Stimulated activated CD4-positive, alpha-beta T cell treated with anti-CD3 and anti-CD28 coated beads, TNF-alpha, amount 100 ng/mL, for 24 hours (primary cell): ENCODE measurements at regions not wholly inside any gene's neighbourhood (a gene's known extent, or its start where the extent isn't known, plus 50 kb on each side); places are given as distances from the start of the nearest gene placed in this dataset.
A peak's percentile ranks its signal among the peaks of the same experiment; 100 is the strongest.

Source experiments
- DNase-seq, 3 experiments: peaks; one replicate each; pipeline ENCODE4 v3.0.0-alpha.2; 2020; ENCODE audit warnings: low read depth in 3 of 3

GRCh38 chr3:101172516-101172915 is 147.9 kb downstream of the IMPG2 start:
- DNase-seq, result no peak

- peak in 1 of 3 experiments; percentile 17 for DNase-seq
Observed at GRCh38 chr3:101171681-101172191, 148.6 kb downstream of the IMPG2 start.

- no peak for DNase-seq
Observed at GRCh38 chr3:101170806-101171558, 149.4 kb downstream of the IMPG2 start.

- DNase-seq, result no peak
Observed at GRCh38 chr3:101170062-101170771, 150.2 kb downstream of the IMPG2 start.

GRCh38 chr3:101169516-101169915 is 150.9 kb downstream of the IMPG2 start:
- DNase-seq, result no peak

GRCh38 chr3:101167376-101167775 is 153.0 kb downstream of the IMPG2 start:
- DNase-seq, result no peak

- no peak for DNase-seq
Observed at GRCh38 chr3:101166150-101166549, 154.2 kb downstream of the IMPG2 start.

GRCh38 chr3:101163554-101163953 is 156.8 kb downstream of the IMPG2 start:
- DNase-seq, result no peak

- DNase-seq, result no peak
Observed at GRCh38 chr3:101159478-101159877, 160.9 kb downstream of the IMPG2 start.

GRCh38 chr3:101158374-101158773 is 162.0 kb downstream of the IMPG2 start:
- DNase-seq, result no peak

GRCh38 chr3:101156787-101157345 is 163.5 kb downstream of the IMPG2 start:
- no peak for DNase-seq

- DNase-seq, result no peak
Observed at GRCh38 chr3:101155825-101156224, 162.6 kb upstream of the ABI3BP start.

- no peak for DNase-seq
Observed at GRCh38 chr3:101154401-101154800, 161.2 kb upstream of the ABI3BP start.

- no peak for DNase-seq
Observed at GRCh38 chr3:101151286-101151913, 158.2 kb upstream of the ABI3BP start.

GRCh38 chr3:101150504-101150903 is 157.3 kb upstream of the ABI3BP start:
- DNase-seq, result no peak

- DNase-seq, result no peak
Observed at GRCh38 chr3:101149707-101150106, 156.5 kb upstream of the ABI3BP start.

GRCh38 chr3:101149251-101149650 is 156.0 kb upstream of the ABI3BP start:
- no peak for DNase-seq

GRCh38 chr3:101148001-101148400 is 154.8 kb upstream of the ABI3BP start:
- DNase-seq, result no peak

- DNase-seq, result no peak
Observed at GRCh38 chr3:101146946-101147345, 153.7 kb upstream of the ABI3BP start.

GRCh38 chr3:101144105-101144504 is 150.9 kb upstream of the ABI3BP start:
- DNase-seq, result no peak

GRCh38 chr3:101143012-101143411 is 149.8 kb upstream of the ABI3BP start:
- no peak for DNase-seq

- DNase-seq, result no peak
Observed at GRCh38 chr3:101142160-101142559, 148.9 kb upstream of the ABI3BP start.
